ENCODE measurements at regions not wholly inside any gene's neighbourhood (a gene's known extent, or its start where the extent isn't known, plus 50 kb on each side); places are given as distances from the start of the nearest gene placed in this dataset.

- DNase-seq, result no peak
These were observed 69.1 kb upstream of the BTN3A2 start for GRCh38 chr6:26295691-26296555.

- no peak for DNase-seq
These were observed 68.5 kb upstream of the BTN3A2 start for GRCh38 chr6:26296556-26296856.

- DNase-seq, result no peak
These were observed 67.9 kb upstream of the BTN3A2 start for GRCh38 chr6:26296857-26297648.

GRCh38 chr6:26299286-26300042 lies 65.5 kb upstream of the BTN3A2 start:
- no peak for DNase-seq

- DNase-seq, result no peak
These were observed 65.0 kb upstream of the BTN3A2 start for GRCh38 chr6:26300043-26300331.

- no peak for DNase-seq
These were observed 64.6 kb upstream of the BTN3A2 start for GRCh38 chr6:26300359-26300758.

- DNase-seq, result no peak
These were observed 64.2 kb upstream of the BTN3A2 start for GRCh38 chr6:26300828-26301227.

GRCh38 chr6:26301638-26302037 lies 63.4 kb upstream of the BTN3A2 start:
- no peak for DNase-seq

GRCh38 chr6:26302941-26303559 lies 61.9 kb upstream of the BTN3A2 start:
- DNase-seq, result no peak

- no peak for DNase-seq
These were observed 60.7 kb upstream of the BTN3A2 start for GRCh38 chr6:26304213-26304796.

GRCh38 chr6:26304797-26305640 lies 60.0 kb upstream of the BTN3A2 start:
- DNase-seq, result no peak

GRCh38 chr6:26305641-26305969 lies 59.4 kb upstream of the BTN3A2 start:
- no peak for DNase-seq

GRCh38 chr6:26306232-26306631 lies 58.8 kb upstream of the BTN3A2 start:
- no peak for DNase-seq

- no peak for DNase-seq
These were observed 57.1 kb upstream of the BTN3A2 start for GRCh38 chr6:26307850-26308249.

- no peak for DNase-seq
These were observed 55.3 kb upstream of the BTN3A2 start for GRCh38 chr6:26309731-26310142.

- DNase-seq, result peak; percentile 38
These were observed 54.0 kb upstream of the BTN3A2 start for GRCh38 chr6:26311012-26311384.

- peak; percentile 83 for DNase-seq
These were observed 53.5 kb upstream of the BTN3A2 start for GRCh38 chr6:26311385-26312095.

GRCh38 chr6:26312096-26312463 lies 52.9 kb upstream of the BTN3A2 start:
- DNase-seq, result no peak

GRCh38 chr6:26312501-26313397 lies 52.2 kb upstream of the BTN3A2 start:
- DNase-seq, result peak; percentile 86
